HG03521 (cell line): ENCODE measurements at regions not wholly inside any gene's neighbourhood (a gene's known extent, or its start where the extent isn't known, plus 50 kb on each side); places are given as distances from the start of the nearest gene placed in this dataset.
"Not testable (repeated sequence)": the region's sequence is repeated elsewhere in the genome, so short reads cannot be mapped to it uniquely, and the experiment has no call there.

ENCODE experiments used
- ATAC-seq: cut with Tn5 transposase; IDR thresholded peaks from one replicate; pipeline ENCODE4 v1.9.1; 2021; ENCODE audit warnings: mild to moderate bottlenecking, moderate library complexity; ENCODE audit not compliant: unreplicated experiment

DNA sequence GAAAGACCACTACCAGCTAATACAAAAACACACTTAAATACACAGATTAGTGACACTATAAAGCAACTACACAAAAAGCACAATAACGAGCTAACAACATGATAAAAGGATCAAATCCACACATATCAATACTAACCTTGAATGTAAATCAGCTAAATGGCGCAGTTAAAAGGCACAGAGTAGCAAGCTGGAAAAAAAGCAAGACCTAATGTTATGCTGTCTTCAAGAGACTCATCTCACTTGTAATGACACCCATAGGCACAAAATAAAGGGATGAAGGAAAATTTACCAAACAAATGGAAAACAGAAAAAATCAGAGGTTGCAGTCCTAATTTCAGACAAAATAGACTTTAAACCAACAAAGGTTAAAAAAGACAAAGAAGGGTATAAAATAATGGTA, 86.3 kb downstream of the NUS1 start:
- no peak for ATAC-seq

GRCh38 chr6:117771403-117771802, 96.1 kb downstream of the NUS1 start:
- ATAC-seq = peak; percentile 95

GRCh38 chr6:117776441-117776840, 101.2 kb downstream of the NUS1 start:
- no peak for ATAC-seq

DNA sequence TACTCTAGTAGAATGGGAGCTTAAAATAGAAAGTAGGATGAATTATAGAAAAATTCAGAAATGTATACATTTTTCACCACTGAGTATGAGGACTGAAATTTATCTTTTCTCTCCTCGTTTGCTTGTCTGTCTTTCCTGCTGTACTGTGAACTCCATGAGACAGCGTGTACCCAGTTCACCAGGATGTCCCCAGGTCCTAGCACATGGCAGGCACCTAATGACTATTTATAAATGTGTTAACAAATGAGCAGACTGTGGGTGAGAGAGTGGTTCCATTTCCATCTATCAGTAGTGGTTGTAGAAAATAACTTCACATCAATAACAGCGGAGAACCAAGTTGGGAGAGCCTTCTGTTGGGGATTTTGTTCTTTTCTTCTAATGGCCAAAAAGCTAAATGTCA, 106.3 kb downstream of the NUS1 start:
- ATAC-seq = no peak

DNA sequence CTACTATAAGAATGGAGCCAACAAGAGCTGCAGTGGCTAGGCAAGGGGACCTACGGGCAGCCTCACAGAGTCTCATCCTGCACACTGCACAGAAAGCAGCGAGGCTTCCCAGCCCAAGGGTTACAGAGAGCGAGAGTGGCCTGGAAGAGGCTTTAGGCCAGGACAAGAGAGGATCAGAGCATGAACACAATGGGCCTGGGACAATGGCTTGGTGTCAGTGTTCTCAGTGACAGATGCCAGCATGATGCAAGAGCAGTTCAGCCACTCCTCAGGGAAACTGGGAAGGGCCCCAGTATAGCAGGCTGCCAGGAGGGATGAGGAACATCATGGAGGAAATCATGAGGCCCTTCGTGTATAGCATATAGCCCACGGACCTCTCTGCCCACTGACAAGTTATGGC, 108.0 kb downstream of the NUS1 start:
- ATAC-seq = no peak

DNA sequence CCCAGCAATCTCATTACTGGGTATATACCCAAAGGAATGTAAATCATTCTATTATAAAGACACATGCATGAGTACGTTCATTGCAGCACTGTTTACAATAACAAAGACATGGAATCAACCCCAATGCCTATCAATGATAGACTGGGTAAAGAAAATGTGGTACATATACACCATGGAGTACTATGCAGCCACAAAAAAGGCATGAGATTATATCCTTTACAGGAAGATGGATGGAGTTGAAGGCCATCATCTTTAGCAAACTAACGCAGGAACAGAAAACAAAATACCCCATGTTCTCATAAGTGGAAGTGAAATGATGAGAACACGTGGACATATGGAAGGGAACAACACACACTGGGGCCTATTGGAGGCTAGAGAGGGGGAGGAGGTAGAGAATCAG, 115.7 kb downstream of the NUS1 start:
- no peak for ATAC-seq

DNA sequence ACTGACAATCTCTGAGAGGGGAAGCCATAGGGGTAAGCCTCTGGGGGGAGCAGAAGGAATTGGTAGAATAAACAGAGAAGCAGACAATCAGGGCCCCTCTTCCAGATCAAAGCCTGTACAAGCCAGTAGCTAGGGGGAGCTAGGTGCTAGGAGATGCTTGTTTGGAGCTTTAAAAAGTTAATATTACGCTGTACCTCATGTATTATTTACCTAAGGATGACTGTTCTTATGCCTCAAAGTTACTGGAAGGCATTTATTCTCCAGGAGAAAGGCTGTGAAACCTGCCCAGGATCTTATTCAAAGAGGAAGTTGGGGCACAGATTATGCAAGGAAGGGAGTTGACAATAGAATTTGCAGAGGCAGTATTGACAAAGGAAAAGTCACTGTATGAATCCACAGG, 111.8 kb upstream of the SLC35F1 start:
- no peak for ATAC-seq

DNA sequence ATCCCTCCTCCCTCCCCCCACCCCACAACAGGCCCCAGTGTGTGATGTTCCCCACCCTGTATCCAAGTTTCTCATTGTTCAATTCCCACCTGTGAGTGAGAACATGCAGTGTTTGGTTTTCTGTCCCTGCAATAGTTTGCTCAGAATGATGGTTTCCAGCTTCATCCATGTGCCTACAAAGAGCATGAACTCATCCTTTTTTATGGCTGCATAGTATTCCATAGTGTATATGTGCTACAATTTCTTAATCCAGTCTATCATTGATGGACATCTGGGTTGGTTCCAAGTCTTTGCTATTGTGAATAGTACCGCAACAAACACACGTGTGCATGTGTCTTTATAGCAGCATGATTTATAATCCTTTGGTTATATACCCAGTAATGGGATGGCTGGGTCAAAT, 108.2 kb upstream of the SLC35F1 start:
- not testable (repeated sequence) for ATAC-seq

GRCh38 chr6:117810269-117810668, 96.8 kb upstream of the SLC35F1 start:
- ATAC-seq = no peak

GRCh38 chr6:117817499-117817898, 89.6 kb upstream of the SLC35F1 start:
- ATAC-seq = no peak

DNA sequence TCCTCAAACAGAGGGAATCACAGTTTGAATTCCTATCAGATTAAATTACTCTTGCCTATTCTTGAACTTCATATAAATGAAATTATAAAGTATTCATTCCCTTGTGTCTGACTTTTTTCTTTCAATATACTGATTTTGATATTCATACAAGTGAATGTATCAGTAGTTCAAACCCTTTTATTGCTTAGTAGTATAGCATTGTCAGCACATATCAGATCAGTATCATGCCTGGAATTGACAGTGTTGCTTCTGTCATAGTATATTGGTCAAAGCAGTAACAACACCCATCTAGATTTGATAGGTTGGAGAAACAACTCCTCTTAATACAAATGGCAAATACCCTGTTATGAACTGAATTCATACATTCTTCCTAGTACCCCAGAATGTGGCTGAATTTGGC, 89.1 kb upstream of the SLC35F1 start:
- ATAC-seq = no peak

DNA sequence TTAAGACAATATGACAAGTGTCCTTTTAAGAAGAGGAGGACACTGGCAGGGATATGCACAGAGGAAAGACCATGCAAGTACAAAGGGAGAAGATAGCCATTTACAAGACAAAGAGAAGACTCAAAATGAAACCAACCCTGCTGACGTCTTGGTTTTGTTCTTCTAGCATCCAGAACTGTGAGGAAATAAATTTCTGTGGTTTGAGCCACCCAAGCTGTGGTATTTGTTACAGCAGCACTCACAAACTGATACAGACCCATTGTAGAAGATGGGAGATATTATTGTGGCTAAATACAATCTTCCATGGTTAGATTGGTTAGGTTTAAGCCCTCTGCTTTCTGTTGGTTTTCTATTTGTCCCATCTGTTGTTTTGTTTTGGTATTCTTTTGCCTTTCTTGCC, 88.6 kb upstream of the SLC35F1 start:
- no peak for ATAC-seq

DNA sequence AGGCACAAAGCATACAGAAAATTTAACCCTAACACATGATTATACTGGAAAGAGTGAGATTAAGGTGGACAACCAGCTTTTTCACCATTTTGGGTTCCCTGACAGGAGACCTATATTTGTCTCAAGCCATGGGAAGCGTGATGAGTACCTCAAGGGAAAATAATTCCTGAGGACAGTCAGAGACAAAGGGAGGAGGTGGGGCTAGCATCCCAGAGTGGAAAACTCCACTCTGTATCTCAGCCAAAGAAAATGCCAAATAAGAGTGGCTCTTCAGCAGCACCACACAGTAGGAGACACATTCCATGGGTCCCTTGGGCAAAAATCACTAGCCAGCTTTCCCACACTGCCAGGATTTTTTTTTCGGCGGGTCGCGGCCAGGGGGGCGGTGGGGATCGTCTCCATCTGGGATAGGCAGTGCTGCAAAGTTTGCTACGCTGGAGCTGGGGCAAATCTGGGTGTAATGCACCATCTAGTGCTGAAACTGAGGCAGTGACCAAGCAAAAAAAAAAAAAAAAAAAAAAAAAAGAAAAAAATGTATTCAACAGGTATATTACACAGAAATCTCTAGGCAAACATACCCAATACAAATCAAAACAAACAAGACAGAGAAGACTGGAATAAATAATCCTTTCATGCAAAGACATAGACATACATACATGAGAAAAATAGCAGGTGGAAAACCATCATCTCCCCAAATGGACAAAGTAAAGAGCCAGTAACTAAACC, 77.3 kb upstream of the SLC35F1 start:
- peak; percentile 46 for ATAC-seq

DNA sequence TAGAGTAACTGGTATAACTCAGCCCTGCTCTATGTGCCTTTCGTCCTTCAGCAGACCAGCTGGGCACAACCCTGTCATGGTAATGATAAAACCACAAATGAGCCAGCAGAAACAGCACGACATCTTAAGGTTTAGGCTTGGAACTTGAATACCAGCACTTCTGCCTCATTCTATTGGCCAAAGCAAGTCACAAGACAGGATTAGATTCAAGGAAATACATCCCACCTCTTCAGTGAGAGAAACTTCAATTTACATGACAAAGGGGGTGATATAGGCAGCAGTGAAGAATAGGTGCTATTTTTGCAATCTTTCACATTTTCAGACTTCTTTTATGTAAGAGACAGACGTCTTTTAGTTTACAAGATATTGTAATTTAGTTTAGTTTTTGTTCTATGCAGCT, 69.8 kb upstream of the SLC35F1 start:
- no peak for ATAC-seq

DNA sequence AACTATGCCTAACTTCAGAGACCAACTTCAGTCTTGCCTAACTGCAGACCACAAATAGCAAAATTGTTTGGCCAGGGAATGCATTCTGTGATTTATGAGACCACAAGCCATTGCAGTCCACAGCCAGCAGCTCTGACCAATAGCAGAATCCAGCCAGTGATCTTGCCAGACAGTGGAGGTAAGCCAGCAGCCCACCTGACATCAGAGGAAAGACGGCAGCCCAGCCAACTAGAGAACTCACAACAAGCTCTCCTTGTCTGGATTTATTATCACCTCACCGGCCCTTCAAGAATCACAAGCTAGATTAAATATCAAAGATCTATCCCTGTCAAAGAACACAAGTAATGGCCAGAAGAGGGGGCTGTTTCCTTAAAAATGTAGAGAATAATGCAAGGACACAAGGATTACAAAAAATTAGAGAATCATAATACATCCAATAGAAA, 66.5 kb upstream of the SLC35F1 start:
- no peak for ATAC-seq

DNA sequence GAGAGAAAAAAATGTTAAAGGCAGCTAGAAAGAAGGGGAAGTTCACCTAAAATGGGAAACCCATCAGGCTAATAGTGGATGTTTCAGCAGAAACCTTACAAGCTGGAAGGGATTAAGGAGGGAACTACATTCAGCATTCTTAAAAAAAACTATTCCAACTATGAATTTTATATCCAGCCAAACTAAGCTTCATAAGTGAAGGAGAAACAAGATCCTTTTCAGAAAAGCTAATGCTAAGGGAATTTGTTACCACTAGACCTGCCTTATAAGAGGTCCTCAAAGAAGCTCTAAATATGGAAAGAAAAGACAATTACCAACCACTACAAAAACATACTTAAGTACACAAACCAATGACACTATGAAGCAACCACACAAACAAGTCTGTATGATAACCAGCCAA, 59.2 kb upstream of the SLC35F1 start:
- no peak for ATAC-seq

- no peak for ATAC-seq
Measured at GRCh38 chr6:117849087-117849486, 58.0 kb upstream of the SLC35F1 start.
